ENCODE measurements at regions not wholly inside any gene's neighbourhood (a gene's known extent, or its start where the extent isn't known, plus 50 kb on each side); places are given as distances from the start of the nearest gene placed in this dataset.
"Not testable (repeated sequence)": the region's sequence is repeated elsewhere in the genome, so short reads cannot be mapped to it uniquely, and the experiment has no call there.

- no peak for DNase-seq
Observed at GRCh38 chr21:35482933-35483662, 434.0 kb upstream of the RUNX1 start.

- no peak for DNase-seq
Observed at GRCh38 chr21:35482096-35482495, 433.0 kb upstream of the RUNX1 start.

GRCh38 chr21:35481005-35481404, 431.9 kb upstream of the RUNX1 start:
- DNase-seq = no peak

- no peak for DNase-seq
Observed at GRCh38 chr21:35479529-35479928, 430.4 kb upstream of the RUNX1 start.

- no peak for DNase-seq
Observed at GRCh38 chr21:35479065-35479448, 430.0 kb upstream of the RUNX1 start.

- DNase-seq = no peak
Observed at GRCh38 chr21:35478161-35479064, 429.3 kb upstream of the RUNX1 start.

- no peak for DNase-seq
Observed at GRCh38 chr21:35477622-35478021, 428.5 kb upstream of the RUNX1 start.

- no peak for DNase-seq
Observed at GRCh38 chr21:35476621-35477395, 427.7 kb upstream of the RUNX1 start.

GRCh38 chr21:35475762-35476161, 426.7 kb upstream of the RUNX1 start:
- no peak for DNase-seq

- DNase-seq = no peak
Observed at GRCh38 chr21:35475009-35475408, 425.9 kb upstream of the RUNX1 start.

- no peak for DNase-seq
Observed at GRCh38 chr21:35473496-35473895, 424.4 kb upstream of the RUNX1 start.

- no peak for DNase-seq
Observed at GRCh38 chr21:35470522-35470921, 421.4 kb upstream of the RUNX1 start.

GRCh38 chr21:35469498-35469897, 420.4 kb upstream of the RUNX1 start:
- no peak for DNase-seq

GRCh38 chr21:35468991-35469390, 419.9 kb upstream of the RUNX1 start:
- DNase-seq = no peak

- DNase-seq = no peak
Observed at GRCh38 chr21:35467566-35467965, 418.5 kb upstream of the RUNX1 start.

GRCh38 chr21:35466681-35467080, 417.6 kb upstream of the RUNX1 start:
- not testable (repeated sequence) for DNase-seq

GRCh38 chr21:35465741-35466140, 416.6 kb upstream of the RUNX1 start:
- DNase-seq = no peak

GRCh38 chr21:35461700-35462099, 412.6 kb upstream of the RUNX1 start:
- DNase-seq = no peak

- DNase-seq = no peak
Observed at GRCh38 chr21:35460441-35460840, 411.3 kb upstream of the RUNX1 start.

GRCh38 chr21:35458405-35458804, 409.3 kb upstream of the RUNX1 start:
- DNase-seq = no peak

- no peak for DNase-seq
Observed at GRCh38 chr21:35457097-35457804, 408.1 kb upstream of the RUNX1 start.

GRCh38 chr21:35451276-35451675, 402.2 kb upstream of the RUNX1 start:
- DNase-seq = no peak

- no peak for DNase-seq
Observed at GRCh38 chr21:35450830-35451229, 401.7 kb upstream of the RUNX1 start.

All from CD4-positive, alpha-beta T cell treated with Interleukin-6 for 4 hours (primary cell).